ENCODE measurements at regions not wholly inside any gene's neighbourhood (a gene's known extent, or its start where the extent isn't known, plus 50 kb on each side); places are given as distances from the start of the nearest gene placed in this dataset.

DNA sequence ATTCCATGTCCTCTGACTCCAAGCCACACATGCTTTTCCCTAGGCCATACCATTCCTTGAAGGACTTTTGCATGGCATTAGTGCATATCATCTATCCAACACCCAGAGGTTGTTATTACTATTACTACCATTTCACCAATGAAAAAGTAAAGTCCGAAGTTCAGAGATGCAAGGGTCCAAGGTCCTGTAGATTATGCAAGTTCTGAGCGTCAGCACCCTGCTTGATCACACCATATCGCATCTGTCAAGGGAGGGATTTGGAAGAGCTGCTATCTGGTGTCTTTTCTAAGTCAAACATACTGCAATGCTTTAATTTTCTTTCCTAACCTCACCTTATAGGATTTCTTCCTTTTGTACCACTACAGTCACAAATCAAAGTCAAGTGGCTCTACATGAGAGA, 214.7 kb upstream of the CADM1 start:
- no peaks in the 10 kb centered on the region for H4K20me1 ChIP-seq (ENCODE audit: insufficient read depth)

DNA sequence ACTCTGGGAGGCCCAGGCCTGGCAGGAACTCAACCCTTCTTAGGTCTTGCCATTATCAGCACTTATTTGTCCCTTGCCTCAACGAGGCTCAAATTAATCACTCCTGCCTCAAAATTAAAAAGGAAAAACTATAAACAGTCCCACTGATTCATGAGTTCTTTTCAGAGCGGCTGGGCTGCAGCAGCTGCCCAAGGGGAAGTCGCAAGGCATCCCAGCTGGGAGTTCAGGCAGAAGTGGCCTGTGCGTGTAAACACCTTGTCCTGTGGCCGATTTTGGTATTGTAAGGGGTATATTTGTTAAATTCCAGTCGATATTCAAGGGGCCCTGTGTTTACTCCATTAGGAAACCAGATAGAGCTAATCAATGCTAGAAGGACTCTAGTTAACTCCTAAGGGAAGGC, 213.9 kb upstream of the CADM1 start:
- Histone ChIP-seq H3K4me3 (ENCODE audit: low read length) (no peak overlapping the region), H4K20me1 (ENCODE audit: insufficient read depth) (no peaks in the 10 kb centered on the region), H2AFZ (ENCODE audit: low read depth, low read length) (no peak overlapping the region), H3K27ac (ENCODE audit: low read length) (no peak overlapping the region), H3K9me2 (ENCODE audit: insufficient read depth, low read length) (no peaks in the 10 kb centered on the region), H3F3A (ENCODE audit: insufficient read depth, low read length, poor library complexity, severe bottlenecking) (no peaks in the 10 kb centered on the region), H3K9ac (ENCODE audit: low read length) (no peak overlapping the region), H3K36me3 (ENCODE audit: insufficient read depth, low read length) (no peaks in the 10 kb centered on the region), H3K79me2 (replicated peaks; ENCODE audit: insufficient read depth, low read length) (no peaks in the 10 kb centered on the region), H3K27me3 (ENCODE audit: insufficient read depth, low read depth, low read length) (no peaks in the 10 kb centered on the region), H3K9me3 (ENCODE audit: low read length) (no peaks in the 10 kb centered on the region), H3K4me2 (ENCODE audit: low read length) (no peak overlapping the region)
- TF ChIP-seq SMC3 (conservative IDR thresholded peaks at IDR 0.05; ENCODE audit: poor library complexity): no peak
- no peak for TF ChIP-seq EZH2 (IDR thresholded peaks at IDR 0.05; ENCODE audit: borderline replicate concordance, insufficient read depth, low read length, poor library complexity, severe bottlenecking)
- no peak for TF ChIP-seq MXI1 (conservative IDR thresholded peaks at IDR 0.05; ENCODE audit: poor library complexity, severe bottlenecking)
- no peak for TF ChIP-seq POLR2AphosphoS5 (IDR thresholded peaks at IDR 0.05)
- TF ChIP-seq, protein P1, sequence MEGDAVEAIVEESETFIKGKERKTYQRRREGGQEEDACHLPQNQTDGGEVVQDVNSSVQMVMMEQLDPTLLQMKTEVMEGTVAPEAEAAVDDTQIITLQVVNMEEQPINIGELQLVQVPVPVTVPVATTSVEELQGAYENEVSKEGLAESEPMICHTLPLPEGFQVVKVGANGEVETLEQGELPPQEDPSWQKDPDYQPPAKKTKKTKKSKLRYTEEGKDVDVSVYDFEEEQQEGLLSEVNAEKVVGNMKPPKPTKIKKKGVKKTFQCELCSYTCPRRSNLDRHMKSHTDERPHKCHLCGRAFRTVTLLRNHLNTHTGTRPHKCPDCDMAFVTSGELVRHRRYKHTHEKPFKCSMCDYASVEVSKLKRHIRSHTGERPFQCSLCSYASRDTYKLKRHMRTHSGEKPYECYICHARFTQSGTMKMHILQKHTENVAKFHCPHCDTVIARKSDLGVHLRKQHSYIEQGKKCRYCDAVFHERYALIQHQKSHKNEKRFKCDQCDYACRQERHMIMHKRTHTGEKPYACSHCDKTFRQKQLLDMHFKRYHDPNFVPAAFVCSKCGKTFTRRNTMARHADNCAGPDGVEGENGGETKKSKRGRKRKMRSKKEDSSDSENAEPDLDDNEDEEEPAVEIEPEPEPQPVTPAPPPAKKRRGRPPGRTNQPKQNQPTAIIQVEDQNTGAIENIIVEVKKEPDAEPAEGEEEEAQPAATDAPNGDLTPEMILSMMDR (IDR thresholded peaks at IDR 0.05; ENCODE audit: poor library complexity, severe bottlenecking): no peak
- TF ChIP-seq RAD21 (conservative IDR thresholded peaks at IDR 0.05): no peak
- TF ChIP-seq, protein P2, sequence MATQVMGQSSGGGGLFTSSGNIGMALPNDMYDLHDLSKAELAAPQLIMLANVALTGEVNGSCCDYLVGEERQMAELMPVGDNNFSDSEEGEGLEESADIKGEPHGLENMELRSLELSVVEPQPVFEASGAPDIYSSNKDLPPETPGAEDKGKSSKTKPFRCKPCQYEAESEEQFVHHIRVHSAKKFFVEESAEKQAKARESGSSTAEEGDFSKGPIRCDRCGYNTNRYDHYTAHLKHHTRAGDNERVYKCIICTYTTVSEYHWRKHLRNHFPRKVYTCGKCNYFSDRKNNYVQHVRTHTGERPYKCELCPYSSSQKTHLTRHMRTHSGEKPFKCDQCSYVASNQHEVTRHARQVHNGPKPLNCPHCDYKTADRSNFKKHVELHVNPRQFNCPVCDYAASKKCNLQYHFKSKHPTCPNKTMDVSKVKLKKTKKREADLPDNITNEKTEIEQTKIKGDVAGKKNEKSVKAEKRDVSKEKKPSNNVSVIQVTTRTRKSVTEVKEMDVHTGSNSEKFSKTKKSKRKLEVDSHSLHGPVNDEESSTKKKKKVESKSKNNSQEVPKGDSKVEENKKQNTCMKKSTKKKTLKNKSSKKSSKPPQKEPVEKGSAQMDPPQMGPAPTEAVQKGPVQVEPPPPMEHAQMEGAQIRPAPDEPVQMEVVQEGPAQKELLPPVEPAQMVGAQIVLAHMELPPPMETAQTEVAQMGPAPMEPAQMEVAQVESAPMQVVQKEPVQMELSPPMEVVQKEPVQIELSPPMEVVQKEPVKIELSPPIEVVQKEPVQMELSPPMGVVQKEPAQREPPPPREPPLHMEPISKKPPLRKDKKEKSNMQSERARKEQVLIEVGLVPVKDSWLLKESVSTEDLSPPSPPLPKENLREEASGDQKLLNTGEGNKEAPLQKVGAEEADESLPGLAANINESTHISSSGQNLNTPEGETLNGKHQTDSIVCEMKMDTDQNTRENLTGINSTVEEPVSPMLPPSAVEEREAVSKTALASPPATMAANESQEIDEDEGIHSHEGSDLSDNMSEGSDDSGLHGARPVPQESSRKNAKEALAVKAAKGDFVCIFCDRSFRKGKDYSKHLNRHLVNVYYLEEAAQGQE (IDR thresholded peaks at IDR 0.05; ENCODE audit: borderline replicate concordance): no peak
- TF ChIP-seq TAF1 (IDR thresholded peaks at IDR 0.05; ENCODE audit: low read depth): no peak
- TF ChIP-seq EP300 (conservative IDR thresholded peaks at IDR 0.05; ENCODE audit: poor library complexity, severe bottlenecking): no peak

More for the DNA sequence above, 214.7 kb upstream of the CADM1 start:
- H3K27me3 ChIP-seq (ENCODE audit: insufficient read depth, low read depth, low read length): no peaks in the 10 kb centered on the region
- H3K4me3 ChIP-seq (ENCODE audit: low read length): no peak overlapping the region
- H3K9ac ChIP-seq (ENCODE audit: low read length): no peak overlapping the region
- H3K36me3 ChIP-seq (ENCODE audit: insufficient read depth, low read length): no peaks in the 10 kb centered on the region
- no peaks in the 10 kb centered on the region for H3K79me2 ChIP-seq (replicated peaks; ENCODE audit: insufficient read depth, low read length)
- no peaks in the 10 kb centered on the region for H3K9me2 ChIP-seq (ENCODE audit: insufficient read depth, low read length)
- H3K4me2 ChIP-seq (ENCODE audit: low read length): no peak overlapping the region
- no peaks in the 10 kb centered on the region for H3K9me3 ChIP-seq (ENCODE audit: low read length)
- H3K27ac ChIP-seq (ENCODE audit: low read length): no peak overlapping the region
- H2AFZ ChIP-seq (ENCODE audit: low read depth, low read length): no peak overlapping the region
- TF ChIP-seq MXI1 (conservative IDR thresholded peaks at IDR 0.05; ENCODE audit: poor library complexity, severe bottlenecking) (no peak), SMC3 (conservative IDR thresholded peaks at IDR 0.05; ENCODE audit: poor library complexity) (no peak)
- H3F3A ChIP-seq (ENCODE audit: insufficient read depth, low read length, poor library complexity, severe bottlenecking): no peaks in the 10 kb centered on the region

Measured in neural cell (in vitro differentiated cells).